H7 (cell line): ENCODE measurements at regions not wholly inside any gene's neighbourhood (a gene's known extent, or its start where the extent isn't known, plus 50 kb on each side); places are given as distances from the start of the nearest gene placed in this dataset.

ENCODE experiments used
- DNase-seq: peaks from one replicate; pipeline ENCODE4 v3.0.0; 2012
- H3K27me3 ChIP-seq: 2 replicates; pipeline ENCODE4 v1.6.0; 2011; ENCODE audit warnings: mild to moderate bottlenecking, low read length; ENCODE audit not compliant: control insufficient read depth, insufficient read depth
- H3K36me3 ChIP-seq: replicated peaks from 2 replicates; pipeline ENCODE4 v1.5.1; 2011; ENCODE audit warnings: low read length; ENCODE audit not compliant: control insufficient read depth, insufficient read depth
- H3K4me3 ChIP-seq: 2 replicates; pipeline ENCODE4 v1.5.1; 2011; ENCODE audit warnings: low read depth, mild to moderate bottlenecking, control low read depth, low read length, moderate library complexity; ENCODE audit not compliant: insufficient read depth

- Histone ChIP-seq H3K27me3 (no peaks in the 10 kb centered on the region), H3K36me3 (no peaks in the 10 kb centered on the region), H3K4me3 (no peak overlapping the region)
- no peak for DNase-seq
Observed at GRCh38 chr22:42330170-42330569, 59.7 kb upstream of the TCF20 start.

GRCh38 chr22:42329504-42329903 lies 59.1 kb upstream of the TCF20 start:
- H3K27me3 ChIP-seq = no peaks in the 10 kb centered on the region

GRCh38 chr22:42328784-42329145 lies 58.3 kb upstream of the TCF20 start:
- DNase-seq = no peak
- H3K36me3 ChIP-seq = no peaks in the 10 kb centered on the region
- no peak overlapping the region for H3K4me3 ChIP-seq
- no peaks in the 10 kb centered on the region for H3K27me3 ChIP-seq

More at GRCh38 chr22:42329504-42329903, 59.1 kb upstream of the TCF20 start:
- Histone ChIP-seq H3K36me3 (no peaks in the 10 kb centered on the region), H3K4me3 (no peak overlapping the region)
- no peak for DNase-seq

- DNase-seq = no peak
- Histone ChIP-seq H3K4me3 (no peak overlapping the region), H3K36me3 (no peaks in the 10 kb centered on the region), H3K27me3 (no peaks in the 10 kb centered on the region)
Observed at GRCh38 chr22:42328130-42328783, 57.8 kb upstream of the TCF20 start.

- H3K4me3 ChIP-seq = no peak overlapping the region
- DNase-seq = no peak
- H3K36me3 ChIP-seq = no peaks in the 10 kb centered on the region
- no peaks in the 10 kb centered on the region for H3K27me3 ChIP-seq
Observed at GRCh38 chr22:42327462-42328129, 57.1 kb upstream of the TCF20 start.

- no peaks in the 10 kb centered on the region for H3K36me3 ChIP-seq
- DNase-seq = no peak
- H3K27me3 ChIP-seq = no peaks in the 10 kb centered on the region
- H3K4me3 ChIP-seq = no peak overlapping the region
Observed at GRCh38 chr22:42326801-42327200, 56.3 kb upstream of the TCF20 start.

GRCh38 chr22:42326301-42326700 lies 55.8 kb upstream of the TCF20 start:
- Histone ChIP-seq H3K4me3 (no peak overlapping the region), H3K27me3 (no peaks in the 10 kb centered on the region), H3K36me3 (no peaks in the 10 kb centered on the region)
- no peak for DNase-seq

GRCh38 chr22:42324990-42325710 lies 54.7 kb upstream of the TCF20 start:
- DNase-seq = peak; percentile 82
- Histone ChIP-seq H3K36me3 (no peaks in the 10 kb centered on the region), H3K27me3 (no peaks in the 10 kb centered on the region), H3K4me3 (no peak overlapping the region)

GRCh38 chr22:42324566-42324965 lies 54.1 kb upstream of the TCF20 start:
- DNase-seq = no peak
- H3K4me3 ChIP-seq = no peak overlapping the region
- no peaks in the 10 kb centered on the region for H3K27me3 ChIP-seq
- no peaks in the 10 kb centered on the region for H3K36me3 ChIP-seq

GRCh38 chr22:42323971-42324370 lies 53.5 kb upstream of the TCF20 start:
- no peak for DNase-seq
- Histone ChIP-seq H3K36me3 (no peaks in the 10 kb centered on the region), H3K27me3 (no peaks in the 10 kb centered on the region), H3K4me3 (no peak overlapping the region)

- Histone ChIP-seq H3K27me3 (no peaks in the 10 kb centered on the region), H3K4me3 (no peak overlapping the region), H3K36me3 (no peaks in the 10 kb centered on the region)
- DNase-seq = no peak
Observed at GRCh38 chr22:42322562-42322926, 52.1 kb upstream of the TCF20 start.

- Histone ChIP-seq H3K4me3 (no peak overlapping the region), H3K36me3 (no peaks in the 10 kb centered on the region), H3K27me3 (no peaks in the 10 kb centered on the region)
- DNase-seq = peak; percentile 66
Observed at GRCh38 chr22:42321908-42322561, 51.6 kb upstream of the TCF20 start.

GRCh38 chr22:42320443-42321416 lies 50.3 kb upstream of the TCF20 start:
- H3K36me3 ChIP-seq = no peaks in the 10 kb centered on the region
- H3K27me3 ChIP-seq = no peaks in the 10 kb centered on the region
- no peak overlapping the region for H3K4me3 ChIP-seq
- DNase-seq = no peak
